ENCODE measurements at regions not wholly inside any gene's neighbourhood (a gene's known extent, or its start where the extent isn't known, plus 50 kb on each side); places are given as distances from the start of the nearest gene placed in this dataset.

GRCh38 chr10:64617085-64617484 lies 1095.9 kb downstream of the REEP3 start:
- BruUV-seq (replicated peaks) = no TSS peak
- CTCF ChIA-PET = interaction anchor here (1.5 kb wide), 1 partner anchor 10 kb away, joined by 4 read pairs; no protein-coding TSS in a partner anchor
- no peak overlapping the region for H3K4me3 Mint-ChIP-seq (ENCODE audit: low read depth, unreplicated experiment)

GRCh38 chr10:64619102-64619501 lies 1097.9 kb downstream of the REEP3 start:
- intact Hi-C loops (cut with micrococcal nuclease; ENCODE audit: unreplicated experiment) = no loop called here
- H3K4me1 Mint-ChIP-seq (ENCODE audit: low read depth, unreplicated experiment) = peaks cover 46% of the 10 kb centered on the region
- H3K27ac Mint-ChIP-seq (ENCODE audit: unreplicated experiment) = no peak overlapping the region
- no peak for TF ChIP-seq CTCF (IDR thresholded peaks at IDR 0.05; ENCODE audit: unreplicated experiment)
- H3K27me3 Mint-ChIP-seq (ENCODE audit: unreplicated experiment) = no peaks in the 10 kb centered on the region
- no peak overlapping the region for H3K4me3 Mint-ChIP-seq (ENCODE audit: low read depth, unreplicated experiment)
- H3K36me3 Mint-ChIP-seq (ENCODE audit: insufficient read depth, unreplicated experiment) = peaks cover 6% of the 10 kb centered on the region
- CTCF ChIA-PET = no interaction called here
- no peaks in the 10 kb centered on the region for H3K9me3 Mint-ChIP-seq (ENCODE audit: low read depth, unreplicated experiment)
- BruUV-seq (replicated peaks) = no TSS peak
- DNase-seq = no peak

More at GRCh38 chr10:64617085-64617484, 1095.9 kb downstream of the REEP3 start:
- no peak for TF ChIP-seq CTCF (IDR thresholded peaks at IDR 0.05; ENCODE audit: unreplicated experiment)
- H3K9me3 Mint-ChIP-seq (ENCODE audit: low read depth, unreplicated experiment) = no peaks in the 10 kb centered on the region
- DNase-seq = no peak
- peaks cover 6% of the 10 kb centered on the region for H3K36me3 Mint-ChIP-seq (ENCODE audit: insufficient read depth, unreplicated experiment)
- intact Hi-C loops (cut with micrococcal nuclease; ENCODE audit: unreplicated experiment) = no loop called here
- no peaks in the 10 kb centered on the region for H3K27me3 Mint-ChIP-seq (ENCODE audit: unreplicated experiment)
- H3K27ac Mint-ChIP-seq (ENCODE audit: unreplicated experiment) = peak overlapping the region; percentile 34
- H3K4me1 Mint-ChIP-seq (ENCODE audit: low read depth, unreplicated experiment) = peaks cover 46% of the 10 kb centered on the region

- Mint-ChIP-seq H3K9me3 (ENCODE audit: low read depth, unreplicated experiment) (peaks cover 5% of the 10 kb centered on the region), H3K36me3 (ENCODE audit: insufficient read depth, unreplicated experiment) (peaks cover 15% of the 10 kb centered on the region), H3K4me3 (ENCODE audit: low read depth, unreplicated experiment) (peak overlapping the region; percentile 64), H3K27ac (ENCODE audit: unreplicated experiment) (peak overlapping the region; percentile 71), H3K27me3 (ENCODE audit: unreplicated experiment) (no peaks in the 10 kb centered on the region), H3K4me1 (ENCODE audit: low read depth, unreplicated experiment) (peaks cover 36% of the 10 kb centered on the region)
- no peak for TF ChIP-seq CTCF (IDR thresholded peaks at IDR 0.05; ENCODE audit: unreplicated experiment)
- DNase-seq = peak; percentile 72
- intact Hi-C loops (cut with micrococcal nuclease; ENCODE audit: unreplicated experiment) = loop anchor here (1.0 to 10.0 kb wide), 5 partner anchors 104 to 1128 kb away; no protein-coding TSS in a partner anchor
- CTCF ChIA-PET = interaction anchor here (0.5 to 2.0 kb wide), 3 partner anchors 9 to 201 kb away, joined by 4 to 8 read pairs (median 4); no protein-coding TSS in a partner anchor
- no TSS peak for BruUV-seq (replicated peaks)
Measured at GRCh38 chr10:64626924-64627323, 1105.7 kb downstream of the REEP3 start.

- no peak for DNase-seq
- peaks cover 5% of the 10 kb centered on the region for H3K9me3 Mint-ChIP-seq (ENCODE audit: low read depth, unreplicated experiment)
- H3K27me3 Mint-ChIP-seq (ENCODE audit: unreplicated experiment) = no peaks in the 10 kb centered on the region
- intact Hi-C loops (cut with micrococcal nuclease; ENCODE audit: unreplicated experiment) = no loop called here
- CTCF ChIA-PET = no interaction called here
- H3K27ac Mint-ChIP-seq (ENCODE audit: unreplicated experiment) = no peak overlapping the region
- no peak overlapping the region for H3K4me3 Mint-ChIP-seq (ENCODE audit: low read depth, unreplicated experiment)
- H3K4me1 Mint-ChIP-seq (ENCODE audit: low read depth, unreplicated experiment) = peaks cover 36% of the 10 kb centered on the region
- H3K36me3 Mint-ChIP-seq (ENCODE audit: insufficient read depth, unreplicated experiment) = peaks cover 15% of the 10 kb centered on the region
- no TSS peak for BruUV-seq (replicated peaks)
- TF ChIP-seq CTCF (IDR thresholded peaks at IDR 0.05; ENCODE audit: unreplicated experiment) = no peak
Measured at GRCh38 chr10:64630534-64630933, 1109.3 kb downstream of the REEP3 start.
